Smooth muscle cell (in vitro differentiated cells): ENCODE measurements at regions not wholly inside any gene's neighbourhood (a gene's known extent, or its start where the extent isn't known, plus 50 kb on each side); places are given as distances from the start of the nearest gene placed in this dataset.

Experiments used
- DNase-seq: peaks from one replicate; lab custom pipeline; 2025; ENCODE audit not compliant: unreplicated experiment; lab: John Stamatoyannopoulos, UW
- H2AFZ ChIP-seq: fragments of 200-600 bp; sonication (generic); 2 replicates; pipeline ENCODE4 v1.6.0; 2016; ENCODE audit warnings: antibody characterized with exemption, low read depth, mild to moderate bottlenecking
- H3F3A ChIP-seq: fragments of 200-600 bp; sonication (generic); 2 replicates; pipeline ENCODE4 v1.6.0; 2017; ENCODE audit warnings: antibody characterized with exemption, low read depth
- H3K27ac ChIP-seq: fragments of 200-600 bp; sonication (generic); 2 replicates; pipeline ENCODE4 v1.5.1; 2016; ENCODE audit warnings: low read depth, mild to moderate bottlenecking
- H3K27me3 ChIP-seq: fragments of 200-600 bp; sonication (generic); 2 replicates; pipeline ENCODE4 v1.6.1; 2016; ENCODE audit warnings: low read depth, mild to moderate bottlenecking
- H3K36me3 ChIP-seq: fragments of 200-600 bp; sonication (generic); 2 replicates; pipeline ENCODE4 v1.5.1; 2016; ENCODE audit warnings: low read depth
- H3K4me1 ChIP-seq: fragments of 200-600 bp; sonication (generic); 2 replicates; pipeline ENCODE4 v1.5.1; 2016; ENCODE audit warnings: low read depth
- H3K4me2 ChIP-seq: fragments of 200-600 bp; sonication (generic); 2 replicates; pipeline ENCODE4 v1.6.0; 2016; ENCODE audit warnings: mild to moderate bottlenecking
- H3K4me3 ChIP-seq: fragments of 200-600 bp; sonication (generic); 2 replicates; pipeline ENCODE4 v1.5.1; 2016; ENCODE audit warnings: mild to moderate bottlenecking
- H3K79me2 ChIP-seq: fragments of 200-600 bp; sonication (generic); 2 replicates; pipeline ENCODE4 v1.6.0; 2016; ENCODE audit warnings: low read depth, mild to moderate bottlenecking
- H3K9ac ChIP-seq: fragments of 200-600 bp; sonication (generic); 2 replicates; pipeline ENCODE4 v1.6.0; 2016; ENCODE audit warnings: low read depth
- H3K9me3 ChIP-seq: fragments of 200-600 bp; sonication (generic); replicated peaks from 2 replicates; pipeline ENCODE4 v1.5.1; 2016; ENCODE audit warnings: low read depth
- H4K20me1 ChIP-seq: fragments of 200-600 bp; sonication (generic); 2 replicates; pipeline ENCODE4 v1.6.0; 2016; ENCODE audit warnings: low read depth
- WGBS: methylation state at CpG from one replicate; pipeline ENCODE4 v1.1.7; 2016; ENCODE audit warnings: low lambda C conversion rate; 5-methylcytosine and 5-hydroxymethylcytosine counted together
- TF ChIP-seq, protein P1 (sequence below): fragments of 200-600 bp; sonication (generic); IDR thresholded peaks from 2 replicates; pipeline ENCODE4 v1.5.1; 2017; ENCODE audit warnings: borderline replicate concordance, mild to moderate bottlenecking, antibody characterized with exemption; ENCODE audit not compliant: insufficient read depth, poor library complexity, severe bottlenecking

DNA sequence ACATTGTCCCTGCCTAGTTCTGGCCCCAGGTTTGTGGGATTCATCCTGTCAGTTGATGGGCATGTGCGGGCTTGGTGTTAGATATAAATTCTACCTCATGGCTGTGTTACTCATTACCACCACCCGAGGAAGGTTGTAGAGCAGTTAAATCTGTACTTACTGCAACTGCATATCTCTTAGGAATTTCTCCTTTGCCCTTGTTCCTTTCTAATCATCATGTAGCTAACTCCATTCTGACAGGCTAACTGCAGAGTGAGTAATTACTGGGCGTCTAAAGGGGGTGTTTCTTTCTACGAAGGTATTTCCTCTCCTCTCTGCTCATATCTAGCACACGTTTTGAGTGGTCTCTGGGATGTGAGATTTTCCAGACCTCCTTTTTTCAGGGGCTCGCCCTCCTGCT is 1076.7 kb downstream of the TMTC2 start:
- H3K27ac ChIP-seq: no peak overlapping the region

DNA sequence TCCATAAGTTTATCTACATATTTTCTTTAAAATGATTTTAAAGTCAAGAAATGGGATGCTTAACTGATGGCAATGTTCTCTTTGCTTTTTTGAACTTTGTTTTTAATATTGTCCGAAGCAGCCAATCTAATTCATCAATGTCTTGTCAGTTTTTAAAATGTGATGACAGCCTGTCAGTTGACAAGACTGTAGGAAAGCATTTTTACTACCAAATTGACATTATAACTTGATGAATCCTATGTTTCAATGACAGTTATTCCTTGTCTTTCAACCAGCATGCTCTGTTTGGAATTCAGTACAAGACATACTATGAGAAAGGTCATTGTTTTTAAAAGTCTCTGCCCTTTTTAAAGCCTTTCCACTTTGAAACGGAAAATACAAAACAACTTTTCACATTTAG is 1073.2 kb downstream of the TMTC2 start:
- DNase-seq: no peak
- TF ChIP-seq, protein P1, sequence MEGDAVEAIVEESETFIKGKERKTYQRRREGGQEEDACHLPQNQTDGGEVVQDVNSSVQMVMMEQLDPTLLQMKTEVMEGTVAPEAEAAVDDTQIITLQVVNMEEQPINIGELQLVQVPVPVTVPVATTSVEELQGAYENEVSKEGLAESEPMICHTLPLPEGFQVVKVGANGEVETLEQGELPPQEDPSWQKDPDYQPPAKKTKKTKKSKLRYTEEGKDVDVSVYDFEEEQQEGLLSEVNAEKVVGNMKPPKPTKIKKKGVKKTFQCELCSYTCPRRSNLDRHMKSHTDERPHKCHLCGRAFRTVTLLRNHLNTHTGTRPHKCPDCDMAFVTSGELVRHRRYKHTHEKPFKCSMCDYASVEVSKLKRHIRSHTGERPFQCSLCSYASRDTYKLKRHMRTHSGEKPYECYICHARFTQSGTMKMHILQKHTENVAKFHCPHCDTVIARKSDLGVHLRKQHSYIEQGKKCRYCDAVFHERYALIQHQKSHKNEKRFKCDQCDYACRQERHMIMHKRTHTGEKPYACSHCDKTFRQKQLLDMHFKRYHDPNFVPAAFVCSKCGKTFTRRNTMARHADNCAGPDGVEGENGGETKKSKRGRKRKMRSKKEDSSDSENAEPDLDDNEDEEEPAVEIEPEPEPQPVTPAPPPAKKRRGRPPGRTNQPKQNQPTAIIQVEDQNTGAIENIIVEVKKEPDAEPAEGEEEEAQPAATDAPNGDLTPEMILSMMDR: no peak
- Histone ChIP-seq H3K27ac (no peak overlapping the region), H3K9ac (no peak overlapping the region), H3K9me3 (no peaks in the 10 kb centered on the region), H4K20me1 (no peaks in the 10 kb centered on the region), H3K4me2 (no peak overlapping the region), H3K4me1 (no peaks in the 10 kb centered on the region), H3K79me2 (no peaks in the 10 kb centered on the region), H3F3A (no peaks in the 10 kb centered on the region), H3K27me3 (no peaks in the 10 kb centered on the region), H3K36me3 (no peaks in the 10 kb centered on the region), H2AFZ (no peak overlapping the region), H3K4me3 (no peak overlapping the region)
- WGBS: 83% methylated on average over 2 of the region's 2 CpGs

More for the DNA sequence above, 1076.7 kb downstream of the TMTC2 start:
- H3K4me3 ChIP-seq: no peak overlapping the region
- no peaks in the 10 kb centered on the region for H3F3A ChIP-seq
- no peak overlapping the region for H3K9ac ChIP-seq
- no peaks in the 10 kb centered on the region for H3K9me3 ChIP-seq
- H2AFZ ChIP-seq: no peak overlapping the region
- H3K79me2 ChIP-seq: no peaks in the 10 kb centered on the region
- TF ChIP-seq, protein P1: no peak
- no peaks in the 10 kb centered on the region for H4K20me1 ChIP-seq
- no peak for DNase-seq
- WGBS: 35% methylated on average over 6 of the region's 6 CpGs
- peak overlapping the region; percentile 22 for H3K4me2 ChIP-seq
- no peaks in the 10 kb centered on the region for H3K4me1 ChIP-seq
- no peaks in the 10 kb centered on the region for H3K36me3 ChIP-seq
- no peaks in the 10 kb centered on the region for H3K27me3 ChIP-seq

- Histone ChIP-seq H3K4me1 (no peaks in the 10 kb centered on the region), H3K9me3 (no peaks in the 10 kb centered on the region), H3F3A (no peaks in the 10 kb centered on the region), H3K36me3 (no peaks in the 10 kb centered on the region), H3K9ac (no peak overlapping the region), H3K4me2 (no peak overlapping the region), H3K79me2 (no peaks in the 10 kb centered on the region), H3K27ac (no peak overlapping the region), H4K20me1 (no peaks in the 10 kb centered on the region), H3K4me3 (no peak overlapping the region), H2AFZ (no peak overlapping the region), H3K27me3 (no peaks in the 10 kb centered on the region)
- DNase-seq: no peak
- 76% methylated on average over 5 of the region's 5 CpGs for WGBS
- TF ChIP-seq, protein P1: no peak
Observed at GRCh38 chr12:83758888-83759631, 1072.4 kb downstream of the TMTC2 start.

- Histone ChIP-seq H3K9ac (no peak overlapping the region), H3K79me2 (no peaks in the 10 kb centered on the region), H4K20me1 (no peaks in the 10 kb centered on the region), H3K9me3 (no peaks in the 10 kb centered on the region), H2AFZ (no peak overlapping the region), H3K27me3 (peaks cover 2% of the 10 kb centered on the region), H3K36me3 (no peaks in the 10 kb centered on the region), H3K4me1 (no peaks in the 10 kb centered on the region), H3F3A (no peaks in the 10 kb centered on the region), H3K4me2 (no peak overlapping the region), H3K27ac (no peak overlapping the region), H3K4me3 (no peak overlapping the region)
- DNase-seq: no peak
- WGBS: 71% methylated on average over 1 of the region's 1 CpG
- TF ChIP-seq, protein P1: no peak
Observed at GRCh38 chr12:83753904-83754303, 1067.2 kb downstream of the TMTC2 start.
